ENCODE measurements at regions not wholly inside any gene's neighbourhood (a gene's known extent, or its start where the extent isn't known, plus 50 kb on each side); places are given as distances from the start of the nearest gene placed in this dataset.
"Not testable (repeated sequence)": the region's sequence is repeated elsewhere in the genome, so short reads cannot be mapped to it uniquely, and the experiment has no call there.

DNA sequence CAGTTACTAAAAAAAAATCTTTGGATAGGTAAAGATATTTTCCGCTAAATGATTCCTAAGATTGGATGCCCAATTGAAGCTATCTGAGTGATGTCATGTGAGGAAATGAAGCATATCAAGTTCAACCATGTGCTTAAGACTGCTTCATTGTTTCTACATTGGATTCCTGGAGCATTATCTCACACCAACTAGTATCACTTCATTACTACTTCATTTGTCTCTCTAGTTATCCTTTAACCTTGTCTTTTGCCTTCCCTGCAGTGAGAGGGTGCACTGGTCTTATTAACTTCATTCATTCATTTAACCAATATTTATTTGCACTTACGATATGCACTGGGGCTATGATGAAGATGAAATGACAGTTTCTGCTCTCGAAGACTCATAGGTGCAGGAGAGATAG, 198.1 kb downstream of the SLC38A4 start:
- 96 to 97% (median 96%) methylated on average over 3 of the region's 3 CpGs for WGBS, 3 donors
- FAIRE-seq (no peak), DNase-seq (no peak)
- Histone ChIP-seq H3K9me3 (ENCODE audit: control insufficient read depth in 2 of 2, insufficient read depth in 1 of 2, low read depth in 1 of 2, low read length in 1 of 2) (no peaks in the 10 kb centered on the region), H3K27ac (ENCODE audit: low read depth in 1 of 3, low read length in 2 of 3) (no peak overlapping the region), H3K27me3 (ENCODE audit: control insufficient read depth in 3 of 3, insufficient read depth in 3 of 3, low read length in 3 of 3) (no peaks in the 10 kb centered on the region), H3K36me3 (ENCODE audit: control insufficient read depth in 3 of 3, insufficient read depth in 2 of 3, low read depth in 1 of 3, low read length in 3 of 3) (no peaks in the 10 kb centered on the region), H3K4me1 (ENCODE audit: control insufficient read depth in 3 of 3, insufficient read depth in 2 of 3, low read depth in 1 of 3, low read length in 2 of 3) (peaks cover 0 to 12% (median 0%) of the 10 kb centered on the region in 3 donors), H3K4me3 (ENCODE audit: low read depth in 1 of 3, low read length in 3 of 3) (no peak overlapping the region)

DNA sequence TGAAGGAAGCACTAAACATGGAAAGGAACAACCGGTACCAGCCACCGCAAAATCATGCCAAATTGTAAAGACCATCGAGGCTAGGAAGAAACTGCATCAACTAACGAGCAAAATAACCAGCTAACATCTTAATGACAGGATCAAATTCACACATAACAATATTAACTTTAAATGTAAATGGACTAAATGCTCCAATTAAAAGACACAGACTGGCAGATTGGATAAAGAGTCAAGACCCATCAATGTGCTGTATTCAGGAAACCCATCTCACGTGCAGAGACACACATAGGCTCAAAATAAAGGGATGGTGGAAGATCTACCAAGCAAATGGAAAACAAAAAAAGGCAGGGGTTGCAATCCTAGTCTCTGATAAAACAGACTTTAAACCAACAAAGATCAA, 206.3 kb downstream of the SLC38A4 start:
- H3K36me3 ChIP-seq (ENCODE audit: control insufficient read depth in 3 of 3, insufficient read depth in 2 of 3, low read depth in 1 of 3, low read length in 3 of 3); H3K27ac ChIP-seq (ENCODE audit: low read depth in 1 of 3, low read length in 2 of 3); H3K4me1 ChIP-seq (ENCODE audit: control insufficient read depth in 3 of 3, insufficient read depth in 2 of 3, low read depth in 1 of 3, low read length in 2 of 3); FAIRE-seq; H3K4me3 ChIP-seq (ENCODE audit: low read depth in 1 of 3, low read length in 3 of 3); DNase-seq; H3K27me3 ChIP-seq (ENCODE audit: control insufficient read depth in 3 of 3, insufficient read depth in 3 of 3, low read length in 3 of 3): not testable (repeated sequence)
- 72 to 91% (median 82%) methylated on average over 3 to 4 of the region's 5 CpGs for WGBS, 3 donors
- H3K9me3 ChIP-seq (ENCODE audit: control insufficient read depth in 2 of 2, insufficient read depth in 1 of 2, low read depth in 1 of 2, low read length in 1 of 2) = peaks cover 0 to 11% of the 10 kb centered on the region in 2 donors

DNA sequence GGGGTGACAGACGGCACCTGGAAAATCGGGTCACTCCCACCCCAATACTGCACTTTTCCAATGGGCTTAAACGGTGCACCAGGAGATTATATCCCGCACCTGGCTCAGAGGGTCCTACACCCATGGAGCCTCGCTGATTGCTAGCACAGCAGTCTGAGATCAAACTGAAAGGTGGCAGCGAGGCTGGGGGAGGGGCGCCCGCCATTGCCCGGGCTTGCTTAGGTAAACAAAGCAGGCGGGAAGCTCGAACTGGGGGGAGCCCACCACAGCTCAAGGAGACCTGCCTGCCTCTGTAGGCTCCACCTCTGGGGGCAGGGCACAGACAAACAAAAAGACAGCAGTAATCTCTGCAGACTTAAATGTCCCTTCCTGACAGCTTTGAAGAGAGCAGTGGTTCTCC, 208.1 kb downstream of the SLC38A4 start:
- H3K27ac ChIP-seq (ENCODE audit: low read depth in 1 of 3, low read length in 2 of 3); H3K4me3 ChIP-seq (ENCODE audit: low read depth in 1 of 3, low read length in 3 of 3); H3K27me3 ChIP-seq (ENCODE audit: control insufficient read depth in 3 of 3, insufficient read depth in 3 of 3, low read length in 3 of 3); DNase-seq; H3K36me3 ChIP-seq (ENCODE audit: control insufficient read depth in 3 of 3, insufficient read depth in 2 of 3, low read depth in 1 of 3, low read length in 3 of 3); FAIRE-seq; H3K4me1 ChIP-seq (ENCODE audit: control insufficient read depth in 3 of 3, insufficient read depth in 2 of 3, low read depth in 1 of 3, low read length in 2 of 3): not testable (repeated sequence)
- H3K9me3 ChIP-seq (ENCODE audit: control insufficient read depth in 2 of 2, insufficient read depth in 1 of 2, low read depth in 1 of 2, low read length in 1 of 2) = peaks cover 0 to 11% of the 10 kb centered on the region in 2 donors
- WGBS, 3 donors = 90 to 92% (median 91%) methylated on average over 11 of the region's 11 CpGs

DNA sequence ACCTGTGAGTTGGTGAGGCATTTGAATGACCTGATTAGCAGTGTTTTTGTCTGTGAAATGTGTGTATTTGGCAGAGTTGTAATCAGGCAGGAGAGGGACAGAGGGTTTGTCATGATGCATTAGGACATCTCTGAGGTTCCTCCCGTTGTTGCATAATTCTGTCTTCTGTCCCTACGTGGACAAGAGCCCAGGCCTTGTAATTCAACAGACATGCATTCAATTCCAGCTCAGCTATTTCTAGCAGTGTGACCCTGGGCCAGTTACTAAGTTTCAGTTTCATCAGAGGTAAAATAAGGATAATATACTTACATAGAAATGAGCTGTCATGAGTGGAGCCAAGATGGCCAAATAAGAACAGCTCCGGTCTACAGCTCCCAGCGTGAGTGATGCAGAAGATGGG, 208.6 kb downstream of the SLC38A4 start:
- peaks cover 0 to 11% of the 10 kb centered on the region in 2 donors for H3K9me3 ChIP-seq (ENCODE audit: control insufficient read depth in 2 of 2, insufficient read depth in 1 of 2, low read depth in 1 of 2, low read length in 1 of 2)
- no peaks in the 10 kb centered on the region for H3K36me3 ChIP-seq (ENCODE audit: control insufficient read depth in 3 of 3, insufficient read depth in 2 of 3, low read depth in 1 of 3, low read length in 3 of 3)
- WGBS, 3 donors = 59 to 84% (median 74%) methylated on average over 4 of the region's 4 CpGs
- H3K27ac ChIP-seq (ENCODE audit: low read depth in 1 of 3, low read length in 2 of 3) = no peak overlapping the region
- H3K4me1 ChIP-seq (ENCODE audit: control insufficient read depth in 3 of 3, insufficient read depth in 2 of 3, low read depth in 1 of 3, low read length in 2 of 3) = no peaks in the 10 kb centered on the region
- no peak overlapping the region for H3K4me3 ChIP-seq (ENCODE audit: low read depth in 1 of 3, low read length in 3 of 3)
- DNase-seq (no peak), FAIRE-seq (no peak)
- H3K27me3 ChIP-seq (ENCODE audit: control insufficient read depth in 3 of 3, insufficient read depth in 3 of 3, low read length in 3 of 3) = no peaks in the 10 kb centered on the region

DNA sequence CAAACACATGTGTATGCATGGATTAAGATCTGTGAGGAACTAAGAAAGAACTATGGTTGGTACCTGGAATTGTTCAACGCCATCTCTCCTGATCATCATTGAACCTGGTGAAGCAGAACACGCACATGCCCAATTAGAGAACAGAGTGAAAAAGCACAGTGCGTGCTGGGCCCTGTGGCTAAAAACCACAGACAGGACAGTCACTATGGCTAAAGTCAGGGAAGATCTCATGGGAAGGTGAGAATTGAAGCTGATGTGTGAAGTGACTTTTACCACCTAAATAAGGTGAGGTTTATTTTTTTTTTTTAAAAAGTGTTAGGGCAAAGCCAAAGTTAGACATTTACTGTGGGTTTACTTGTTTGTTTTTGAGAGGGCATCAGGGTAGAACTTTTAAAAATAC, 215.0 kb downstream of the SLC38A4 start:
- FAIRE-seq (no peak), DNase-seq (no peak)
- Histone ChIP-seq H3K4me1 (ENCODE audit: control insufficient read depth in 3 of 3, insufficient read depth in 2 of 3, low read depth in 1 of 3, low read length in 2 of 3) (peaks cover 0 to 4% (median 2%) of the 10 kb centered on the region in 3 donors), H3K36me3 (ENCODE audit: control insufficient read depth in 3 of 3, insufficient read depth in 2 of 3, low read depth in 1 of 3, low read length in 3 of 3) (no peaks in the 10 kb centered on the region), H3K27me3 (ENCODE audit: control insufficient read depth in 3 of 3, insufficient read depth in 3 of 3, low read length in 3 of 3) (no peaks in the 10 kb centered on the region), H3K4me3 (ENCODE audit: low read depth in 1 of 3, low read length in 3 of 3) (no peak overlapping the region), H3K9me3 (ENCODE audit: control insufficient read depth in 2 of 2, insufficient read depth in 1 of 2, low read depth in 1 of 2, low read length in 1 of 2) (peaks cover 0 to 6% of the 10 kb centered on the region in 2 donors), H3K27ac (ENCODE audit: low read depth in 1 of 3, low read length in 2 of 3) (no peak overlapping the region)
- WGBS, 3 donors = 93 to 99% (median 97%) methylated on average over 3 of the region's 3 CpGs

GRCh38 chr12:46609674-46610073, 216.1 kb downstream of the SLC38A4 start:
- FAIRE-seq = no peak
- no peaks in the 10 kb centered on the region for H3K36me3 ChIP-seq (ENCODE audit: control insufficient read depth in 3 of 3, insufficient read depth in 2 of 3, low read depth in 1 of 3, low read length in 3 of 3)
- DNase-seq = no peak
- H3K27ac ChIP-seq (ENCODE audit: low read depth in 1 of 3, low read length in 2 of 3) = peak overlapping the region in 1 of 3 donors; percentile 50
- 94 to 98% (median 95%) methylated on average over 2 of the region's 2 CpGs for WGBS, 3 donors
- peaks cover 0 to 4% (median 2%) of the 10 kb centered on the region in 3 donors for H3K4me1 ChIP-seq (ENCODE audit: control insufficient read depth in 3 of 3, insufficient read depth in 2 of 3, low read depth in 1 of 3, low read length in 2 of 3)
- no peaks in the 10 kb centered on the region for H3K9me3 ChIP-seq (ENCODE audit: control insufficient read depth in 2 of 2, insufficient read depth in 1 of 2, low read depth in 1 of 2, low read length in 1 of 2)
- no peaks in the 10 kb centered on the region for H3K27me3 ChIP-seq (ENCODE audit: control insufficient read depth in 3 of 3, insufficient read depth in 3 of 3, low read length in 3 of 3)
- H3K4me3 ChIP-seq (ENCODE audit: low read depth in 1 of 3, low read length in 3 of 3) = no peak overlapping the region

- Histone ChIP-seq H3K9me3 (ENCODE audit: control insufficient read depth in 2 of 2, insufficient read depth in 1 of 2, low read depth in 1 of 2, low read length in 1 of 2) (peaks cover 0 to 2% of the 10 kb centered on the region in 2 donors), H3K4me1 (ENCODE audit: control insufficient read depth in 3 of 3, insufficient read depth in 2 of 3, low read depth in 1 of 3, low read length in 2 of 3) (peaks cover 0 to 4% (median 2%) of the 10 kb centered on the region in 3 donors), H3K4me3 (ENCODE audit: low read depth in 1 of 3, low read length in 3 of 3) (no peak overlapping the region), H3K36me3 (ENCODE audit: control insufficient read depth in 3 of 3, insufficient read depth in 2 of 3, low read depth in 1 of 3, low read length in 3 of 3) (no peaks in the 10 kb centered on the region), H3K27ac (ENCODE audit: low read depth in 1 of 3, low read length in 2 of 3) (peak overlapping the region in 1 of 3 donors; percentile 36), H3K27me3 (ENCODE audit: control insufficient read depth in 3 of 3, insufficient read depth in 3 of 3, low read length in 3 of 3) (no peaks in the 10 kb centered on the region)
- DNase-seq = peak in 1 of 2 donors; percentile 43
- WGBS, 3 donors = 59 to 77% (median 69%) methylated on average over 1 of the region's 1 CpG
- no peak for FAIRE-seq
These were observed 216.5 kb downstream of the SLC38A4 start for GRCh38 chr12:46609273-46609623.

DNA sequence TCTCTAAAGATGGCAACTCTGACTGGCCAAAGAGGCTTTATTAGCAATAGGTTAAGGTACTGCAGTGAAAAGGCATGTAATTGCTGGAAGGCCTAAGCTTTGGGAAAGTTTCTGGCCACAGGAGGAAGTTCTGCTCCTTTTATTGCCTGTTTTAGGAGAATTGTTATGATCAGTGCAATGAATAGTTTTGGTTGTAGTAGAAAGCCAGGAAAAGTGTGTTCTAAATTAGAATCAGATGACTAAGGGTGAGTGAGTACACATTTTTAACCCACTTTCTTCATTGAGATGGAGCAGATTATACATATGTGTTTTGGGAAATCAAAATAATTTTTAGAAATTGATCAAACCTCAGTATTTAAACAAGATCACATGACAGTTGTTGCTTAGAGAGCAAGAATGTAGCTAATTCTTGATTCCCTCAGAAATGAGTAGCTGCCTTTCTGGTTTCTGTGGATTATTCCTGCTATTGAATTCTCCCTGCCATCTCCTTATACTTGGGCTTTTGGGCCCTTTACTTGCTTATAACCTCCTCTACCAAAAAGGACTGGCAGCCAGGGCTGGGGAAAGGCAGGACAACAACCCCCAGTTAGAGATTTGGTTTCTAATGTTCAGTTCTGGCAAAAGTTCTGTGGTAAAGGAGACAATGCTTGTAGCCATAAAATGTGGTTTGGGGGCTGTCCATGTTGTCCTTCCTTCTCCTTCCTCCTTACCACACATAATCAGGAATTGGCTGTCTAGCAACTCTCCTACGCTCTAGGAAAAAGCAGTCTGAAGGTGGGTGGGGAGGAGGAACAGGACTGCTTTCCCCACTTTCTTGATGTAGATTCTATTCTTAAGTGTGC, 217.1 kb downstream of the SLC38A4 start:
- DNase-seq (no peak), FAIRE-seq (no peak)
- Histone ChIP-seq H3K27ac (ENCODE audit: low read depth in 1 of 3, low read length in 2 of 3) (peak overlapping the region in 1 of 3 donors; percentile 61), H3K4me3 (ENCODE audit: low read depth in 1 of 3, low read length in 3 of 3) (no peak overlapping the region), H3K9me3 (ENCODE audit: control insufficient read depth in 2 of 2, insufficient read depth in 1 of 2, low read depth in 1 of 2, low read length in 1 of 2) (peaks cover 0 to 8% of the 10 kb centered on the region in 2 donors), H3K4me1 (ENCODE audit: control insufficient read depth in 3 of 3, insufficient read depth in 2 of 3, low read depth in 1 of 3, low read length in 2 of 3) (peaks cover 0 to 4% (median 2%) of the 10 kb centered on the region in 3 donors), H3K36me3 (ENCODE audit: control insufficient read depth in 3 of 3, insufficient read depth in 2 of 3, low read depth in 1 of 3, low read length in 3 of 3) (no peaks in the 10 kb centered on the region), H3K27me3 (ENCODE audit: control insufficient read depth in 3 of 3, insufficient read depth in 3 of 3, low read length in 3 of 3) (no peaks in the 10 kb centered on the region)
- WGBS, 3 donors = 64 to 96% (median 92%) methylated on average over 1 of the region's 1 CpG
